ENCODE measurements at regions not wholly inside any gene's neighbourhood (a gene's known extent, or its start where the extent isn't known, plus 50 kb on each side); places are given as distances from the start of the nearest gene placed in this dataset.

DNA sequence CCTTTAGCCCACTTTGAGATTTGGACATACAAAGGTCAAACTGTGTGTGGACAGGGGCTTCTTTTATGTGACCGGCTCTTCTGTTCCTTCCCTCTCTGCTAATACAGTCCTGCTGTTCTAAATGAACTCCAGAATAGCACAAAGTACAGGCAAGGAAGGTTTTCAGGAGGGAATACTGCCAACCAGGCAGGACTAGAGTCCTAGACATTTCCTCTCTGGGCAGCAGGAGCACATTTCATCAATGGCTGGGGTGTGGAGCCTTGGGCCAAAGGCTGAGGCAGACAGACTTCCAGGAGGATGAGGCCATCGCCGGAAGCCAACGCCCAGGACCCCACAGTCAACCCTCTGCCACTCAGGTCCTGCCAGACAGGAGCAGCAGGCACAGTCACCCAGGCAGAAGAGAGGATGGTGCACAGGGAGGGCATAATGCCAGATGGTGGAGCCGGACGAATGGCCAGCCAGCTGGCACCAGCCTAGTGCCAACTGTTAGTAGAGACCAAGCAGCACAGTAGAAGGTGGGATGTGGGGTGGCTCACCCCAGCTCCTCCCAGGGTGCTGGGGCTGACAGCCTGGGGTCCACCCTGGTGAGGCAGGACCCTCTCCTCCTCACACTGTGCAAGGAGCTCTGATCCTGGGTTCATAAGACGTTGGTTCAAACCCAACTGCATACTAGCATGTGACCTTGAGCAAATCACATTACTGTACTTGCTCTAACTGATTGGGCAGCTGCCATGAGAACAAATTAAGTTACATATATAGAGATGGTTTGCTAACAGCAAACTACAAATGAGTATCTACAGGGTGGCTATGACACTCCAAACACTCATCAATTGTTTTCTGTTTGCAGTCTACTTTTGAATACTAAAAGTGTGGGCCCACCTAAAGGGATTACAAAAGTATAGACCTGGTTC lies 410.7 kb downstream of the SIPA1L2 start:
- Mint-ChIP-seq H3K9me3 (ENCODE audit: unreplicated experiment) (no peaks in the 10 kb centered on the region), H3K36me3 (ENCODE audit: insufficient read depth, unreplicated experiment) (no peaks in the 10 kb centered on the region), H3K27me3 (ENCODE audit: insufficient read depth, unreplicated experiment) (no peaks in the 10 kb centered on the region), H3K4me1 (ENCODE audit: insufficient read depth, unreplicated experiment) (peaks cover 52% of the 10 kb centered on the region), H3K27ac (ENCODE audit: low read depth, unreplicated experiment) (no peak overlapping the region), H3K4me3 (ENCODE audit: unreplicated experiment) (no peak overlapping the region)
- TF ChIP-seq CTCF (IDR thresholded peaks at IDR 0.05; ENCODE audit: unreplicated experiment): no peak
- peak; percentile 75 for DNase-seq (ENCODE audit: unreplicated experiment)
- intact Hi-C loops (cut with micrococcal nuclease): no loop called here
- POLR2A ChIA-PET: interaction anchor here (0.6 to 3.1 kb wide), 2 partner anchors 77 to 88 kb away, joined by 4 to 17 read pairs; no protein-coding TSS in a partner anchor
- CTCF ChIA-PET: interaction anchor here (0.5 to 2.0 kb wide), 2 partner anchors 10 to 619 kb away, joined by 3 to 6 read pairs; no protein-coding TSS in a partner anchor
- BruUV-seq (replicated peaks): no TSS peak

DNA sequence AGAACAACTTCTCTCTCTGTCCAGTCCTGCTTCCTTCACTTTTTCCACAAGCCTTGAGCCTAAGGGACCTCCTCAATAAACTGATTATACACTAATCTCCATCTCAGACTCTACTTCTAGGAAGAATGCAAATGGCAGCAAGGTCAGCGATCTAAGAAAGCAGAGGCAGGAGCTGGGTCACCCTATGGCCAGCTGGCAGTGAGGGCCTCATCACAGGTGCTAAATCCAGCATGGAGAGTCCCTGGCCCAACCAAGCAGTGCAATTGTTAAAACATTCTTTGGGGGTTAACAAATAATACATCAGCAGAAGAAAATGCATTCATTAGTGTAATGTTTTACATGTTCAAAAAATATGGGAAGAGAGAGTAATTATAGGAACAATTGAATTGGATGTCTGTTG lies 416.0 kb downstream of the SIPA1L2 start:
- Mint-ChIP-seq H3K4me1 (ENCODE audit: insufficient read depth, unreplicated experiment) (peaks cover 6% of the 10 kb centered on the region), H3K27me3 (ENCODE audit: insufficient read depth, unreplicated experiment) (no peaks in the 10 kb centered on the region), H3K27ac (ENCODE audit: low read depth, unreplicated experiment) (no peak overlapping the region), H3K4me3 (ENCODE audit: unreplicated experiment) (no peak overlapping the region), H3K9me3 (ENCODE audit: unreplicated experiment) (no peaks in the 10 kb centered on the region), H3K36me3 (ENCODE audit: insufficient read depth, unreplicated experiment) (no peaks in the 10 kb centered on the region)
- no peak for DNase-seq (ENCODE audit: unreplicated experiment)
- no TSS peak for BruUV-seq (replicated peaks)
- ChIA-PET POLR2A (interaction anchor here (0.8 kb wide), 1 partner anchor 12 kb away, joined by 3 read pairs; no protein-coding TSS in a partner anchor), CTCF (interaction anchor here (1.0 to 1.7 kb wide), 3 partner anchors 9 to 457 kb away, joined by 5 read pairs; no protein-coding TSS in a partner anchor)
- no peak for TF ChIP-seq CTCF (IDR thresholded peaks at IDR 0.05; ENCODE audit: unreplicated experiment)
- intact Hi-C loops (cut with micrococcal nuclease): no loop called here

DNA sequence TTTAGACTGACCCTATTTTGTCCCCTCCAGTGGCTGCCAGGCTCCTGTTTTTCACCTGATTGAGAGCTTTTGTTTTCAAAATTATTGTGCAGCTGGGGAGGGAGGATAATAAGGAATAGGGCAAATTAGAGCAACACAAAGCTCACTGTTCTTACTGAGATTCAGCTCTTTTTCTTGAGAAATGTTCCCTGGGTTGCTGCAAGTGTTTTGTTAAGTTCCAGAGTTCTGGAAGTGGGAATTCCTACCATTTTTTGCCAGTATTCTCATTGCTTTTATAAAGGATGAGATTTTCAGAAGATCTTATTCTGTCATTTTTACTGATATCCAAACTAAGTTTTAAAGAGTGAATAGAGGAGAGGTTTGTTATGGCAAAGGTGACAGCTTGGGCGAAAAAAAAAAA lies 417.7 kb downstream of the SIPA1L2 start:
- H3K4me1 Mint-ChIP-seq (ENCODE audit: insufficient read depth, unreplicated experiment): no peaks in the 10 kb centered on the region
- CTCF ChIA-PET: interaction anchor here (1.3 kb wide), 1 partner anchor 8 kb away, joined by 4 read pairs; no protein-coding TSS in a partner anchor
- no TSS peak for BruUV-seq (replicated peaks)
- intact Hi-C loops (cut with micrococcal nuclease): no loop called here
- H3K4me3 Mint-ChIP-seq (ENCODE audit: unreplicated experiment): no peak overlapping the region
- H3K27ac Mint-ChIP-seq (ENCODE audit: low read depth, unreplicated experiment): no peak overlapping the region
- no peaks in the 10 kb centered on the region for H3K27me3 Mint-ChIP-seq (ENCODE audit: insufficient read depth, unreplicated experiment)
- no peaks in the 10 kb centered on the region for H3K9me3 Mint-ChIP-seq (ENCODE audit: unreplicated experiment)
- POLR2A ChIA-PET: interaction anchor here (0.6 to 2.3 kb wide), 4 partner anchors 9 to 972 kb away, joined by 3 to 13 read pairs (median 3); no protein-coding TSS in a partner anchor
- TF ChIP-seq CTCF (IDR thresholded peaks at IDR 0.05; ENCODE audit: unreplicated experiment): no peak
- no peak for DNase-seq (ENCODE audit: unreplicated experiment)
- H3K36me3 Mint-ChIP-seq (ENCODE audit: insufficient read depth, unreplicated experiment): no peaks in the 10 kb centered on the region

DNA sequence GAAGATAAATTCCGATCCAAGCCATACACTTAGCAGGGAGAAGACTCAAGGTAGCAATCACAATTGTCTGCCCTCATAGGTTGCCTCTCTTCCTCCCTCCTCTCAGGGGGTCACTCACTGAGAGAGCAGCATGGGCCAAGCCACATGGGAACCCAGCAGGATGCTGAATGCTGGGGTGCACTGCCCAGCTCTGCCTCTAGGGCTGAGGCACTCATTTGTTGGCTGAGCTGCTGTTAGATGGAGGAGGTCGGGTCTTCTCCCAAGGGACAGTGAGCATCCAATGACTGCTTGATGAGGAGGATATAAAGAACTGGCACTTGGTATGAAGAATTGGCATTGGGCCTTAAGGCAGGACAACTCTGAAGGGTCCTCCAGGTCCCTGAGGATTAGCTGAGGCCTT lies 418.8 kb downstream of the SIPA1L2 start:
- ChIA-PET CTCF (no interaction called here), POLR2A (interaction anchor here (0.7 to 2.3 kb wide), 2 partner anchors 10 to 257 kb away, joined by 3 to 13 read pairs; no protein-coding TSS in a partner anchor)
- peak; percentile 63 for TF ChIP-seq CTCF (IDR thresholded peaks at IDR 0.05; ENCODE audit: unreplicated experiment)
- peak; percentile 44 for DNase-seq (ENCODE audit: unreplicated experiment)
- intact Hi-C loops (cut with micrococcal nuclease): no loop called here
- no TSS peak for BruUV-seq (replicated peaks)
- H3K27ac Mint-ChIP-seq (ENCODE audit: low read depth, unreplicated experiment): no peak overlapping the region
- no peaks in the 10 kb centered on the region for H3K27me3 Mint-ChIP-seq (ENCODE audit: insufficient read depth, unreplicated experiment)
- no peaks in the 10 kb centered on the region for H3K36me3 Mint-ChIP-seq (ENCODE audit: insufficient read depth, unreplicated experiment)
- H3K9me3 Mint-ChIP-seq (ENCODE audit: unreplicated experiment): no peaks in the 10 kb centered on the region
- no peak overlapping the region for H3K4me3 Mint-ChIP-seq (ENCODE audit: unreplicated experiment)
- no peaks in the 10 kb centered on the region for H3K4me1 Mint-ChIP-seq (ENCODE audit: insufficient read depth, unreplicated experiment)

Data from MCF 10A (cell line).